CD4-positive, CD25-positive, alpha-beta regulatory T cell (primary cell): ENCODE measurements at regions not wholly inside any gene's neighbourhood (a gene's known extent, or its start where the extent isn't known, plus 50 kb on each side); places are given as distances from the start of the nearest gene placed in this dataset.
"Not testable (repeated sequence)": the region's sequence is repeated elsewhere in the genome, so short reads cannot be mapped to it uniquely, and the experiment has no call there.

Experiments
- ATAC-seq, 2 donors: fragments of 150-1000 bp; cut with Tn5 transposase; one replicate each; pipeline ENCODE4 v1.10.0; 2021; ENCODE audit warnings: low read depth in 2 of 2, moderate number of reproducible peaks in 2 of 2, moderate library complexity in 1 of 2
- DNase-seq, 3 donors: peaks; one replicate each; pipeline versions ENCODE4 v3.0.0 to v3.0.0-alpha.2; 2012 to 2022; ENCODE audit warnings: mixed read lengths in 1 of 3
- H3K27ac ChIP-seq: one replicate; pipeline ENCODE4 v1.7.0; 2013; ENCODE audit warnings: mild to moderate bottlenecking, low read length; ENCODE audit not compliant: insufficient read depth, poor library complexity, severe bottlenecking
- H3K27me3 ChIP-seq: one replicate; pipeline ENCODE4 v1.7.0; 2013; ENCODE audit warnings: low read length; ENCODE audit not compliant: control insufficient read depth, insufficient read depth
- H3K36me3 ChIP-seq: one replicate; pipeline ENCODE4 v1.7.0; 2013; ENCODE audit warnings: mild to moderate bottlenecking, low read length, moderate library complexity; ENCODE audit not compliant: control insufficient read depth, insufficient read depth
- H3K4me1 ChIP-seq: 2 replicates; pipeline ENCODE4 v1.7.0; 2013; ENCODE audit warnings: mild to moderate bottlenecking, low read length; ENCODE audit not compliant: insufficient read depth, control insufficient read depth, poor library complexity, severe bottlenecking
- H3K4me3 ChIP-seq: one replicate; pipeline ENCODE4 v1.7.0; 2013; ENCODE audit warnings: low read depth, mild to moderate bottlenecking, low read length, moderate library complexity
- H3K9me3 ChIP-seq, 2 experiments: 1 replicate in 1 of 2; 2 replicates in 1 of 2; pipeline ENCODE4 v1.7.0; 2013; ENCODE audit warnings: low read length in 2 of 2, mild to moderate bottlenecking in 1 of 2, moderate library complexity in 1 of 2; ENCODE audit not compliant: control insufficient read depth in 2 of 2
- H3K27ac Mint-ChIP-seq, 3 donors: one replicate each; pipeline ENCODE4 v1.8.0; 2020 to 2022; ENCODE audit warnings: mild to moderate bottlenecking in 3 of 3, mixed read lengths in 3 of 3, moderate library complexity in 2 of 3
- H3K27me3 Mint-ChIP-seq: one replicate; pipeline ENCODE4 v1.8.0; 2022; ENCODE audit warnings: mild to moderate bottlenecking, mixed read lengths
- H3K36me3 Mint-ChIP-seq: one replicate; pipeline ENCODE4 v1.8.0; 2020; ENCODE audit warnings: mixed read lengths
- H3K4me1 Mint-ChIP-seq, 4 donors: one replicate each; pipeline ENCODE4 v1.8.0; 2020 to 2022; ENCODE audit warnings: mixed read lengths in 4 of 4, mild to moderate bottlenecking in 1 of 4
- H3K4me3 Mint-ChIP-seq, 4 donors: one replicate each; pipeline ENCODE4 v1.8.0; 2020 to 2022; ENCODE audit warnings: mild to moderate bottlenecking in 4 of 4, mixed read lengths in 4 of 4, moderate library complexity in 3 of 4
- H3K9me3 Mint-ChIP-seq, 7 donors: one replicate each; pipeline ENCODE4 v1.8.0; 2020 to 2022; ENCODE audit warnings: mixed read lengths in 7 of 7, mild to moderate bottlenecking in 3 of 7, moderate library complexity in 2 of 7

DNA sequence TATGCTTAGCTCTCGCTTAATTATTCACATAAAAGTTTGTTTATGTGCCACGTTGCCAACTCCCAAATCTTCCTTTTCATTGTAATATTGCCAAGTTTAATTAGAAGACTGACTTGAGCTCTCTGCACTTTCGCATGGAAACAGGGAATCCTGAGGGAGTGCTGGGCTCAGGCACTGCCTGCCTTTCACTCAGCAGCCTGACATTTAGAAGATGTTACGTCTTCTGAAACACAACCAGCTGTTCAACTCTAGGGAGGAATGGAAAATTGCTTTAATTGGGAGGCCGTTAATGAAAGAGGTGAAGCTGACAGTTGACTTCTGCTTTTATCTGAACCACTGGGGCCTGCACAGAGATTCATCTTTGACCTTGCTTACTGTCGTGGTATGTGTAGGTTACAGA, 77.4 kb upstream of the MTHFD1L start:
- no peak overlapping the region for H3K4me3 Mint-ChIP-seq
- Histone ChIP-seq H3K27ac (no peak overlapping the region), H3K4me3 (no peak overlapping the region), H3K27me3 (no peaks in the 10 kb centered on the region), H3K4me1 (no peaks in the 10 kb centered on the region), H3K9me3 (no peaks in the 10 kb centered on the region), H3K36me3 (no peaks in the 10 kb centered on the region)
- no peaks in the 10 kb centered on the region for H3K4me1 Mint-ChIP-seq
- H3K36me3 Mint-ChIP-seq = no peaks in the 10 kb centered on the region
- peaks cover 9% of the 10 kb centered on the region for H3K27me3 Mint-ChIP-seq
- no peak overlapping the region for H3K27ac Mint-ChIP-seq
- DNase-seq = no peak
- no peak for ATAC-seq
- peaks cover 0 to 1% (median 0%) of the 10 kb centered on the region in 7 donors for H3K9me3 Mint-ChIP-seq

DNA sequence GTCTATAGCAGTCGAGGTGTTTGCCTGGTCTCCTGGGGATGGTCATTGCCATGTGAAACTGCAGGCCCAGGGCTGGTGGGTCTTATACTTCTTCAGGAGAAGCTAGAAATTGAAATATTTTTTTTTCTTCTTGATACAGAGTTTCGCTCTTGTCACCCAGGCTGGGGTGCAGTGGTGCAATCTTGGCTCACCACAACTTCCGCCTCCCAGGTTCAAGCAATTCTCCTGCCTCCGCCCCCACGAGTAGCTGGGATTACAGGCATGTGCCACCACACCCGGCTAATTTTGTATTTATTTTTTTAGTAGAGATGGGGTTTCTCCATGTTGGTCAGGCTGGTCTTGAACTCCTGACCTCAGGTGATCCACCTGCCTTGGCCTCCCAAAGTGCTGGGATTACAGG, 75.6 kb upstream of the MTHFD1L start:
- not testable (repeated sequence) for H3K27ac Mint-ChIP-seq, H3K27ac ChIP-seq, H3K36me3 ChIP-seq, H3K4me3 Mint-ChIP-seq, H3K4me1 Mint-ChIP-seq, DNase-seq, ATAC-seq, H3K36me3 Mint-ChIP-seq, H3K4me3 ChIP-seq, H3K27me3 Mint-ChIP-seq, H3K9me3 ChIP-seq, H3K4me1 ChIP-seq, H3K27me3 ChIP-seq, H3K9me3 Mint-ChIP-seq

DNA sequence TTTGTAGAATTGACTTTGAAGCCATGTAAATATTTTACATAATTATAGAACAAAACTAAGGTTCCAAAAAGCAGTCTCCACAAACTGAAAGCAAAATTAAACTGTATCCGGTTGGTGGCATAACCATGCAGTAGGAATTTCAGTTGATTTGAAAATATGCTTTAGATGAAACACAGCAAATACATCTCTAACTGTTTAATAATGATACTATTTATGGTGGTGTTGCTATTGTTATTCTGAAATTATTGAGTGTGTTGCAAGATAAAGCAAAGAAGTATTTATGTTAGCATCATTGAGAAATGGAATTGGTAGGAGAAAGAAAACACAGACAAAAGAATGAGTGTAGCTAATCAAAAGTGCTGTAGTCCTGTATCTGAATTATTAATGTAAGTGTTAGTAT, 73.8 kb upstream of the MTHFD1L start:
- ATAC-seq (no peak), DNase-seq (no peak)
- Mint-ChIP-seq H3K4me3 (no peak overlapping the region), H3K36me3 (no peaks in the 10 kb centered on the region), H3K27me3 (no peaks in the 10 kb centered on the region), H3K4me1 (no peaks in the 10 kb centered on the region), H3K27ac (no peak overlapping the region), H3K9me3 (peaks cover 0 to 1% (median 0%) of the 10 kb centered on the region in 7 donors)
- H3K27ac ChIP-seq = no peak overlapping the region
- H3K9me3 ChIP-seq = no peaks in the 10 kb centered on the region
- H3K4me1 ChIP-seq = no peaks in the 10 kb centered on the region
- H3K27me3 ChIP-seq = no peaks in the 10 kb centered on the region
- H3K36me3 ChIP-seq = no peaks in the 10 kb centered on the region
- no peak overlapping the region for H3K4me3 ChIP-seq

DNA sequence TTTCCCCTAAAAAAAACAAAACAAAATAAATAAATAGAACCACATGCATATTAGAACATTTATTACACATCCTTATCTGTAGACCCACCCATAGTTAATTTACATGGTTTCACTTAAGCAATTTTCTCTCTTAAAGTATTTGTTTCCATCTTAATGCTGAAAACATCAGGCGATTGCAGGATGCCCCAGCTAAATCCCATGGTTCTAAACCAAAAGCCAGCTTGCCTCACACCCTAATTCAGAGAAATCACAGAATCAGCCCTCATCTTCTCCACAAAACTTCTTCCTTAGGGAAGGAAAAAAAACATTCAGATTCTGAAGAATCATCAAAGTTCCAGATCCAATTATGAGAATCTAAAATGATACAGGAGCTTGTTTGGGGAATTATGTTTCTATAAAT, 67.6 kb upstream of the MTHFD1L start:
- Histone ChIP-seq H3K36me3 (no peaks in the 10 kb centered on the region), H3K27me3 (no peaks in the 10 kb centered on the region), H3K27ac (no peak overlapping the region), H3K9me3 (no peaks in the 10 kb centered on the region), H3K4me3 (no peak overlapping the region), H3K4me1 (no peaks in the 10 kb centered on the region)
- Mint-ChIP-seq H3K9me3 (no peaks in the 10 kb centered on the region), H3K4me3 (no peak overlapping the region), H3K36me3 (no peaks in the 10 kb centered on the region), H3K4me1 (no peaks in the 10 kb centered on the region), H3K27me3 (peaks cover 5% of the 10 kb centered on the region), H3K27ac (no peak overlapping the region)
- ATAC-seq = no peak
- DNase-seq = no peak

DNA sequence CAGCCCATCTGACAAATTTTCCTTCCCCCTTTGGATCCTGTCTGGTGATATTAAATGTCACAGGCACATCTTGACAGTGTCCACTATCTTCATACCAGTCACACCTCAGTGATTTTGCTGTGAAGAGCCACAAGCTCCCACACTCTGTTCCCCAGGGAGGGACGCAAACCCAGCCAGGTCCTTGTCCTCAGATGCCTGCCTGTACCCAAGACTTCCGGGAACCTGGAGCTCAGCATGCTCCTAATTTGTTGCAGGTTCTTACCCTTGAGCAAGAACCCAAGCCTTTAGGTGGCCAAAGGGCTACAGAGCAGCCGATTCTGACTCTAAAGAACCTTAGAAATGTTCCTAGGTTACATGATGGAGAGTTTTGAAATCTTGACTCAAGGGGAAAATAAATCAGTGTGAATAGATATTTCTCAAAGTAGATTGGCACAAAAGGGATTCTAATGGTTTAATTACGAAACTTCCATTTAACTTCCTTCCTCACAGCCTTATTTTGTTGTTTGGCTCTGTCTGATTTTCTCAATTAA, 66.2 kb upstream of the MTHFD1L start:
- no peaks in the 10 kb centered on the region for H3K36me3 Mint-ChIP-seq
- no peak overlapping the region for H3K4me3 Mint-ChIP-seq
- H3K9me3 ChIP-seq = no peaks in the 10 kb centered on the region
- no peak overlapping the region for H3K27ac ChIP-seq
- H3K4me3 ChIP-seq = no peak overlapping the region
- ATAC-seq (no peak), DNase-seq (no peak)
- no peaks in the 10 kb centered on the region for H3K4me1 Mint-ChIP-seq
- H3K27me3 ChIP-seq = no peaks in the 10 kb centered on the region
- H3K4me1 ChIP-seq = no peaks in the 10 kb centered on the region
- H3K27ac Mint-ChIP-seq = no peak overlapping the region
- no peaks in the 10 kb centered on the region for H3K9me3 Mint-ChIP-seq
- H3K36me3 ChIP-seq = no peaks in the 10 kb centered on the region
- H3K27me3 Mint-ChIP-seq = peaks cover 5% of the 10 kb centered on the region

DNA sequence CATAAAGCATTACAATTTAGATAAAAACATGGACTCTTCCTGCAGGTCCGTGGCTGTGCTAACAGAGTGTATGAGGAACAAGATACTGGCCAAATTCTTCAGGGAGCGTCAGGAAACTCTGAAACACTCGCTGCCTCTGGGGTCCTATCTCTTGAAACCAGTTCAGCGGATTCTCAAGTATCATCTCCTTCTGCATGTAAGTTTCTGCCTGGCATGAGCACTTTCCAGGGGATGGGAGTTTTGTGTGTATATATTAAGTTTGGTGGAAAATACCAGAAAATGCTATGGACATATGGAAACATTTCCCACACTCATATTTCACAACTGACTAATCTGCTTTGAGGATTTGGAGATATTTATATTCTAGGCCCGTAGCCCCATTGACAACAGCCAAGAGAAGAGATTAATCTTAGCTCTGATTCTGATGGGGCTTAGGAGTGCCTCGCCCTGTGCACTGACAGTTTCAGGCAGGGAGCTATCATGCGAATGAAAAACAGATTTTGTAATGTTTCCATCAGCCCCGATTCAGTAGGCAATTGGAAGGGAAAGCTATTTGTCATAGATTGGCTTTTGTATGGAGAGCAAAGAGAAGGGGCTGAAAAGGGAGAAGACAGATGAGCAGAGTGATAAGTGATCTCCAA, 64.7 kb upstream of the MTHFD1L start:
- Mint-ChIP-seq H3K36me3 (no peaks in the 10 kb centered on the region), H3K27me3 (peaks cover 5% of the 10 kb centered on the region), H3K4me1 (no peaks in the 10 kb centered on the region), H3K4me3 (no peak overlapping the region), H3K27ac (peak overlapping the region in 1 of 3 donors; percentile 4), H3K9me3 (no peaks in the 10 kb centered on the region)
- no peaks in the 10 kb centered on the region for H3K9me3 ChIP-seq
- no peak overlapping the region for H3K27ac ChIP-seq
- no peak overlapping the region for H3K4me3 ChIP-seq
- DNase-seq (no peak), ATAC-seq (no peak)
- no peaks in the 10 kb centered on the region for H3K27me3 ChIP-seq
- no peaks in the 10 kb centered on the region for H3K4me1 ChIP-seq
- no peaks in the 10 kb centered on the region for H3K36me3 ChIP-seq

DNA sequence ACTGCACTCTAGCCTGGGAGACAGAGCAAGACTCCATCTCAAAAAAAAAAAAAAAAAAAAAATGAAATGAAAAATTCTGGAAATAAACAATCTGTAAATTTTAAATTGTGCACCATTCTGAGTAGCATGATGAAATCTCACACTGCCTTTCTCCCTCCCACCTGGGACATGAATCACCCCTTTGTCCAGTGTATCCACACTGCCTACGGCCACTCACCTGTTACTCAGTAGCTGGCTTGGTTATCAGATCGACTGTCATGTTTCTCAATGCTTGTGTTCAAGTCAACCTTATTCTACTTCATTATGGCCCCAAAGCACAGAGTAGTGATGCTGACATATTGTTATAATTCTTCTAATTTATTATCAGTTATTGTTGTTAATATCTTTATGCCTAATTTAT, 58.7 kb upstream of the MTHFD1L start:
- Mint-ChIP-seq H3K9me3 (no peaks in the 10 kb centered on the region), H3K36me3 (no peaks in the 10 kb centered on the region), H3K4me3 (no peak overlapping the region), H3K4me1 (no peaks in the 10 kb centered on the region), H3K27me3 (peaks cover 4% of the 10 kb centered on the region), H3K27ac (no peak overlapping the region)
- no peak overlapping the region for H3K4me3 ChIP-seq
- no peak overlapping the region for H3K27ac ChIP-seq
- H3K36me3 ChIP-seq = no peaks in the 10 kb centered on the region
- H3K4me1 ChIP-seq = no peaks in the 10 kb centered on the region
- ATAC-seq (no peak), DNase-seq (no peak)
- H3K9me3 ChIP-seq = no peaks in the 10 kb centered on the region
- H3K27me3 ChIP-seq = no peaks in the 10 kb centered on the region

DNA sequence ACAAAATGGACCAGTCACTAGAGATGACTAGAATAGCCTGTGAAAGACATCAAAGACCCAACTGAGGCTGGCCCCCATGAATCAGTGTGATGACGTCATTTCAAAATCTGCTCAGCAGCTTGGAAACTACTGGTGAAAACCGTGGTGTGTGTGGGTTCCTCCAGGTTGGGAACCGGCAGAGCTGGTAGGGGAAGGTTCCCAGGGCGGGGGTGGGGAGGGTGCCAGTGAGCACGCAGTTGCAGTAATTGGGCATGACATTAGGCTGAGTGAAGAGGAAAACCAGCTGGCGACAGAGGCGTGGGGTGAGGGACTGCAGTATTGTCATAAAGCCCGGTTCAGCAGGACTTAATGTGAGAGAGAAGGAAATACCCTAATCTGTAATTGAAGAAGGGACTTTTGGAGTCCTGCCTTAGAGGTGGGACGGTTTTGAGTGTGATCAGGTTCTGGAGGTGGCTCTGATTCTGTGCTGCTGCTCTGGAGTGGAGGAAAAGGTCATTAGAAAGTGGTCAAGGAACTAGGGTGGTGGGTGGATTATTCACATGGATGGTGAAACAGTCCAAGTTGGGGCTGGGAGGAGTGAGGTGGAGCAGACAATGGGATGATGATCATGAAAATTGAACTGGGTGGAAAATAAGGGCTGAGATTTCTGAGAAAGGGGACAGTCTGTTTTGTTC, 52.0 kb upstream of the MTHFD1L start:
- H3K9me3 Mint-ChIP-seq = no peaks in the 10 kb centered on the region
- no peaks in the 10 kb centered on the region for H3K36me3 ChIP-seq
- no peak overlapping the region for H3K27ac ChIP-seq
- no peak overlapping the region for H3K4me3 Mint-ChIP-seq
- peak overlapping the region; percentile 15 to 83 (median 29) for H3K27ac Mint-ChIP-seq
- H3K4me3 ChIP-seq = no peak overlapping the region
- DNase-seq = peak in 1 of 3 donors; percentile 3
- H3K27me3 Mint-ChIP-seq = no peaks in the 10 kb centered on the region
- H3K4me1 Mint-ChIP-seq = peaks cover 5 to 10% (median 6%) of the 10 kb centered on the region in 4 donors
- H3K36me3 Mint-ChIP-seq = no peaks in the 10 kb centered on the region
- H3K4me1 ChIP-seq = no peaks in the 10 kb centered on the region
- peak in 1 of 2 donors; percentile 35 for ATAC-seq
- H3K9me3 ChIP-seq = no peaks in the 10 kb centered on the region
- H3K27me3 ChIP-seq = no peaks in the 10 kb centered on the region
